ENCODE measurements at regions not wholly inside any gene's neighbourhood (a gene's known extent, or its start where the extent isn't known, plus 50 kb on each side); places are given as distances from the start of the nearest gene placed in this dataset.
A peak's percentile ranks its signal among the peaks of the same experiment; 100 is the strongest.

DNA sequence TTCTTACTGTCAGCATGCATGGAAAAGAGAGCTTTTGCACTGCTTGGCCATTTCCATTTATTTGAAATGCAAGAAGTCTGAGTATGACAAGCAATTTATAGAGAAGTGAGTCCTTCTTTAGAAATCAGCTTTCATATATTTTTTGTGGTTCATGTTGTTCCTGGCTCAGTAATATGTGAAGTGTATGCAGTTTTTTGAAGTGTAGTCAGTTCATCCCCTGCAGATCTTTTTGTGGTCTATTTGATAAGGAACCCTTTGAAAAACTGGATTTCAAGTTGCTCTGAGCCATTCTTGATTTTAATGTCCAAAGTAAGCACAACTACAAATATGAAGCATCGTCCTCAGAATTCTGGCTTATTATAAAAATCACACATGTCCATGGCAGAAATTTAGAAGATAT lies 294.1 kb upstream of the SMC2 start:
- DNase-seq, result no peak
- Histone ChIP-seq H3K27ac (ENCODE audit: low read depth in 1 of 2, low read length in 2 of 2) (no peak overlapping the region), H3K4me2 (replicated peaks; ENCODE audit: extremely low read depth, low read length, poor library complexity, severe bottlenecking) (no peak overlapping the region), H4K20me1 (ENCODE audit: insufficient read depth, low read length) (no peaks in the 10 kb centered on the region), H3K9me3 (replicated peaks in 1 of 2; ENCODE audit: control insufficient read depth in 1 of 2, insufficient read depth in 1 of 2, low read length in 2 of 2) (no peaks in the 10 kb centered on the region), H3K36me3 (replicated peaks in 1 of 2; ENCODE audit: control insufficient read depth in 1 of 2, insufficient read depth in 2 of 2, low read length in 2 of 2) (no peaks in the 10 kb centered on the region), H3K9ac (ENCODE audit: insufficient read depth, low read length, poor library complexity, severe bottlenecking) (no peak overlapping the region), H3K4me1 (ENCODE audit: control insufficient read depth in 1 of 2, insufficient read depth in 2 of 2, low read length in 2 of 2) (no peaks in the 10 kb centered on the region), H3K27me3 (ENCODE audit: control insufficient read depth in 2 of 2, insufficient read depth in 2 of 2, low read length in 2 of 2) (no peaks in the 10 kb centered on the region), H2AFZ (ENCODE audit: insufficient read depth, low read depth, low read length, poor library complexity, severe bottlenecking) (no peak overlapping the region), H3K79me2 (ENCODE audit: insufficient read depth, low read length) (no peaks in the 10 kb centered on the region), H3K4me3 (replicated peaks in 1 of 3; ENCODE audit: low read depth in 2 of 3, low read length in 3 of 3) (no peak overlapping the region)
- Mint-ChIP-seq H3K4me3 (no peak overlapping the region), H3K9me3 (peaks cover 0 to 2% (median 0%) of the 10 kb centered on the region in 7 donors), H3K27ac (peak overlapping the region in 1 of 7 donors; percentile 17), H3K4me1 (no peaks in the 10 kb centered on the region), H3K27me3 (ENCODE audit: low read depth in 3 of 3) (peaks cover 0 to 2% (median 0%) of the 10 kb centered on the region in 3 donors), H3K36me3 (no peaks in the 10 kb centered on the region)
- TF ChIP-seq, protein P1, sequence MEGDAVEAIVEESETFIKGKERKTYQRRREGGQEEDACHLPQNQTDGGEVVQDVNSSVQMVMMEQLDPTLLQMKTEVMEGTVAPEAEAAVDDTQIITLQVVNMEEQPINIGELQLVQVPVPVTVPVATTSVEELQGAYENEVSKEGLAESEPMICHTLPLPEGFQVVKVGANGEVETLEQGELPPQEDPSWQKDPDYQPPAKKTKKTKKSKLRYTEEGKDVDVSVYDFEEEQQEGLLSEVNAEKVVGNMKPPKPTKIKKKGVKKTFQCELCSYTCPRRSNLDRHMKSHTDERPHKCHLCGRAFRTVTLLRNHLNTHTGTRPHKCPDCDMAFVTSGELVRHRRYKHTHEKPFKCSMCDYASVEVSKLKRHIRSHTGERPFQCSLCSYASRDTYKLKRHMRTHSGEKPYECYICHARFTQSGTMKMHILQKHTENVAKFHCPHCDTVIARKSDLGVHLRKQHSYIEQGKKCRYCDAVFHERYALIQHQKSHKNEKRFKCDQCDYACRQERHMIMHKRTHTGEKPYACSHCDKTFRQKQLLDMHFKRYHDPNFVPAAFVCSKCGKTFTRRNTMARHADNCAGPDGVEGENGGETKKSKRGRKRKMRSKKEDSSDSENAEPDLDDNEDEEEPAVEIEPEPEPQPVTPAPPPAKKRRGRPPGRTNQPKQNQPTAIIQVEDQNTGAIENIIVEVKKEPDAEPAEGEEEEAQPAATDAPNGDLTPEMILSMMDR (IDR thresholded peaks at IDR 0.05), result no peak
- no CpG with 5 or more reads among the region's 1 CpG for WGBS (ENCODE audit: insufficient coverage)
- intact Hi-C loops (cut with micrococcal nuclease), result no loop called here

- H2AFZ ChIP-seq (ENCODE audit: insufficient read depth, low read depth, low read length, poor library complexity, severe bottlenecking), result no peak overlapping the region
- no peaks in the 10 kb centered on the region for H4K20me1 ChIP-seq (ENCODE audit: insufficient read depth, low read length)
- H3K36me3 Mint-ChIP-seq, result no peaks in the 10 kb centered on the region
- H3K27me3 ChIP-seq (ENCODE audit: control insufficient read depth in 2 of 2, insufficient read depth in 2 of 2, low read length in 2 of 2), result no peaks in the 10 kb centered on the region
- no peaks in the 10 kb centered on the region for H3K36me3 ChIP-seq (replicated peaks in 1 of 2; ENCODE audit: control insufficient read depth in 1 of 2, insufficient read depth in 2 of 2, low read length in 2 of 2)
- H3K4me2 ChIP-seq (replicated peaks; ENCODE audit: extremely low read depth, low read length, poor library complexity, severe bottlenecking), result no peak overlapping the region
- no peaks in the 10 kb centered on the region for H3K9me3 ChIP-seq (replicated peaks in 1 of 2; ENCODE audit: control insufficient read depth in 1 of 2, insufficient read depth in 1 of 2, low read length in 2 of 2)
- DNase-seq, result no peak
- H3K4me3 ChIP-seq (replicated peaks in 1 of 3; ENCODE audit: low read depth in 2 of 3, low read length in 3 of 3), result no peak overlapping the region
- peaks cover 0 to 4% (median 0%) of the 10 kb centered on the region in 7 donors for H3K9me3 Mint-ChIP-seq
- H3K4me1 Mint-ChIP-seq, result no peaks in the 10 kb centered on the region
- peaks cover 0 to 2% (median 0%) of the 10 kb centered on the region in 3 donors for H3K27me3 Mint-ChIP-seq (ENCODE audit: low read depth in 3 of 3)
- TF ChIP-seq, protein P1 (IDR thresholded peaks at IDR 0.05), result no peak
- H3K27ac Mint-ChIP-seq, result no peak overlapping the region
- intact Hi-C loops (cut with micrococcal nuclease), result no loop called here
- H3K9ac ChIP-seq (ENCODE audit: insufficient read depth, low read length, poor library complexity, severe bottlenecking), result no peak overlapping the region
- H3K4me1 ChIP-seq (ENCODE audit: control insufficient read depth in 1 of 2, insufficient read depth in 2 of 2, low read length in 2 of 2), result no peaks in the 10 kb centered on the region
- no CpG with 5 or more reads among the region's 1 CpG for WGBS (ENCODE audit: insufficient coverage)
- no peak overlapping the region for H3K27ac ChIP-seq (ENCODE audit: low read depth in 1 of 2, low read length in 2 of 2)
- no peak overlapping the region for H3K4me3 Mint-ChIP-seq
- H3K79me2 ChIP-seq (ENCODE audit: insufficient read depth, low read length), result no peaks in the 10 kb centered on the region
Measured at GRCh38 chr9:103802068-103802467, 292.0 kb upstream of the SMC2 start.
